Mucosa of rectum (tissue), 2 donors: ENCODE measurements at regions not wholly inside any gene's neighbourhood (a gene's known extent, or its start where the extent isn't known, plus 50 kb on each side); places are given as distances from the start of the nearest gene placed in this dataset.

Experiments
- H3K27ac ChIP-seq, 2 donors: one replicate each; pipeline ENCODE4 v1.7.0; 2013; ENCODE audit warnings: inconsistent platforms in 2 of 2, low read depth in 2 of 2, low read length in 2 of 2
- H3K27me3 ChIP-seq, 2 donors: one replicate each; pipeline ENCODE4 v1.7.0; 2013; ENCODE audit warnings: low read length in 2 of 2; ENCODE audit not compliant: control insufficient read depth in 2 of 2, insufficient read depth in 2 of 2
- H3K36me3 ChIP-seq, 2 donors: one replicate each; pipeline ENCODE4 v1.7.0; 2013; ENCODE audit warnings: low read length in 2 of 2; ENCODE audit not compliant: control insufficient read depth in 2 of 2, insufficient read depth in 2 of 2
- H3K4me1 ChIP-seq, 2 donors: one replicate each; pipeline ENCODE4 v1.7.0; 2013; ENCODE audit warnings: low read length in 2 of 2, mild to moderate bottlenecking in 1 of 2; ENCODE audit not compliant: control insufficient read depth in 2 of 2, insufficient read depth in 2 of 2
- H3K4me3 ChIP-seq, 2 donors: one replicate each; pipeline ENCODE4 v1.7.0; 2013; ENCODE audit warnings: low read length in 2 of 2
- H3K9ac ChIP-seq, 2 donors: one replicate each; pipeline ENCODE4 v1.7.0; 2013; ENCODE audit warnings: low read length in 2 of 2, low read depth in 1 of 2, mild to moderate bottlenecking in 1 of 2
- H3K9me3 ChIP-seq, 2 donors: one replicate each; pipeline ENCODE4 v1.7.0; 2013; ENCODE audit warnings: low read length in 2 of 2; ENCODE audit not compliant: control insufficient read depth in 2 of 2
- donor health status: healthy.
- donor health status: Normal muscosa, but diverticular disease.

GRCh38 chr6:148681666-148682065 lies 65.2 kb upstream of the UST start:
- Histone ChIP-seq H3K27ac (no peak overlapping the region), H3K36me3 (no peaks in the 10 kb centered on the region), H3K4me3 (no peak overlapping the region), H3K9me3 (no peaks in the 10 kb centered on the region), H3K4me1 (no peaks in the 10 kb centered on the region), H3K27me3 (no peaks in the 10 kb centered on the region), H3K9ac (no peak overlapping the region)

GRCh38 chr6:148682252-148682651 lies 64.6 kb upstream of the UST start:
- H3K27ac ChIP-seq: no peak overlapping the region
- H3K4me3 ChIP-seq: no peak overlapping the region
- no peak overlapping the region for H3K9ac ChIP-seq
- no peaks in the 10 kb centered on the region for H3K27me3 ChIP-seq
- H3K4me1 ChIP-seq: no peaks in the 10 kb centered on the region
- H3K36me3 ChIP-seq: no peaks in the 10 kb centered on the region
- H3K9me3 ChIP-seq: no peaks in the 10 kb centered on the region

GRCh38 chr6:148682990-148683389 lies 63.8 kb upstream of the UST start:
- no peaks in the 10 kb centered on the region for H3K9me3 ChIP-seq
- H3K9ac ChIP-seq: no peak overlapping the region
- no peak overlapping the region for H3K4me3 ChIP-seq
- no peak overlapping the region for H3K27ac ChIP-seq
- no peaks in the 10 kb centered on the region for H3K27me3 ChIP-seq
- H3K4me1 ChIP-seq: no peaks in the 10 kb centered on the region
- no peaks in the 10 kb centered on the region for H3K36me3 ChIP-seq

- Histone ChIP-seq H3K4me1 (no peaks in the 10 kb centered on the region), H3K36me3 (no peaks in the 10 kb centered on the region), H3K27ac (no peak overlapping the region), H3K9me3 (no peaks in the 10 kb centered on the region), H3K27me3 (no peaks in the 10 kb centered on the region), H3K9ac (no peak overlapping the region), H3K4me3 (no peak overlapping the region)
Measured at GRCh38 chr6:148689168-148689567, 57.7 kb upstream of the UST start.

- H3K36me3 ChIP-seq: no peaks in the 10 kb centered on the region
- no peak overlapping the region for H3K4me3 ChIP-seq
- H3K9ac ChIP-seq: no peak overlapping the region
- H3K27ac ChIP-seq: no peak overlapping the region
- no peaks in the 10 kb centered on the region for H3K27me3 ChIP-seq
- H3K9me3 ChIP-seq: no peaks in the 10 kb centered on the region
- H3K4me1 ChIP-seq: no peaks in the 10 kb centered on the region
Measured at GRCh38 chr6:148693882-148694484, 52.8 kb upstream of the UST start.
